Gastrocnemius medialis (tissue), 4 donors: ENCODE measurements at regions not wholly inside any gene's neighbourhood (a gene's known extent, or its start where the extent isn't known, plus 50 kb on each side); places are given as distances from the start of the nearest gene placed in this dataset.

Experiments used
- ATAC-seq, 2 donors: fragments of 150-250 bp; one replicate each; pipeline ENCODE4 v1.9.1; 2016
- DNase-seq, 2 donors: peaks; one replicate each; pipeline ENCODE4 v3.0.0-alpha.2; 2019
- H3K27ac ChIP-seq, 4 donors: fragments of 200-600 bp; sonication (generic); 1 replicate in 1 of 4; 2 replicates in 3 of 4; pipeline ENCODE4 v1.5.1; 2016 to 2018; ENCODE audit warnings: mild to moderate bottlenecking in 2 of 4, moderate library complexity in 1 of 4
- H3K27me3 ChIP-seq, 3 donors: fragments of 200-600 bp; sonication (generic) in 2 of 3; 1 replicate in 1 of 3; 2 replicates in 2 of 3; pipeline versions ENCODE4 v1.5.1 to v1.6.0; 2016 to 2019; ENCODE audit warnings: mild to moderate bottlenecking in 1 of 3, moderate library complexity in 1 of 3
- H3K36me3 ChIP-seq, 2 donors: fragments of 200-600 bp; sonication (generic) in 1 of 2; one replicate each; pipeline ENCODE4 v1.5.1; 2017 to 2018
- H3K4me1 ChIP-seq, 2 donors: fragments of 200-600 bp; sonication (generic) in 1 of 2; one replicate each; pipeline ENCODE4 v1.5.1; 2016 to 2017; ENCODE audit warnings: mild to moderate bottlenecking in 2 of 2
- H3K4me3 ChIP-seq, 4 donors: fragments of 200-600 bp; sonication (generic) in 3 of 4; 1 replicate in 1 of 4; 2 replicates in 3 of 4; pipeline ENCODE4 v1.5.1; 2016 to 2019; ENCODE audit warnings: mild to moderate bottlenecking in 2 of 4
- H3K9me3 ChIP-seq, 3 donors: fragments of 200-600 bp; sonication (generic) in 2 of 3; 1 replicate in 1 of 3; 2 replicates in 2 of 3; pipeline ENCODE4 v1.5.1; 2016 to 2019
- POLR2A ChIP-seq, 2 donors: fragments of 450-650 bp; IDR thresholded peaks; one replicate each; pipeline ENCODE4 v1.6.1; 2017; ENCODE audit warnings: antibody characterized with exemption in 2 of 2, mild to moderate bottlenecking in 2 of 2, moderate library complexity in 2 of 2
- in situ Hi-C, 4 donors: fragments of 200-750 bp; cut with MboI; loops; one replicate each; pipeline versions ENCODE4 v1.15.0 to v1.8.0; 2017; ENCODE audit warnings: low sequenced_read_pairs in 4 of 4
- intact Hi-C: fragments of 100-400 bp; cut with DNase I; formaldehyde crosslinking; loops from one replicate; pipeline ENCODE4 v1.15.1; 2023; ENCODE audit warnings: low total_unique reads
- TF ChIP-seq, protein P1 (sequence below), 5 experiments: fragments of 450-650 bp in 3 of 5; fragments of 200-600 bp in 2 of 5; sonication (generic) in 2 of 5; IDR thresholded peaks in 4 of 5; conservative IDR thresholded peaks in 1 of 5; 1 replicate in 4 of 5; 2 replicates in 1 of 5; pipeline ENCODE4 v1.5.1; 2016 to 2019; ENCODE audit warnings: antibody characterized with exemption in 5 of 5, mild to moderate bottlenecking in 3 of 5, moderate library complexity in 3 of 5

DNA sequence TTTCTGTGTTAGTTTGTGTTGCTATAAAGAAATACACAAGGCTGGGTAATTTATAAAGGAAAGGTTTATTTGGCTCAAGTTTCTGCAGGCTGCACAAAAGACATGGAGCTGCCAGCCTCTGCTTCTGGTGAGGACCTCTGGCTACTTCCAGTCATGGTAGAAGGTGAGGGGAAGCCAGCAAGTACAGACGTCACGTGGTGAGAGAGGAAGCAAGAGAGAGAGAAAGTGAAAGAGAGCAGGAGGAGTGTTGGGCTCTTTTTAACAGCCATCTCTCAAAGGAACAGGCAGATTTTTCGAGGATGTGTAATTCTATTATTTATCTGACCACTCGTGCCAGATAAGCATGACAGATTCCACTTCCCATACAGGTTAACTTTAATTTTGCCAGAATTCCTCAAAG, 1199.1 kb downstream of the ADGRL3 start:
- Histone ChIP-seq H3K36me3 (no peaks in the 10 kb centered on the region), H3K27ac (no peak overlapping the region), H3K4me3 (no peak overlapping the region), H3K4me1 (no peaks in the 10 kb centered on the region), H3K27me3 (no peaks in the 10 kb centered on the region), H3K9me3 (no peaks in the 10 kb centered on the region)
- in situ Hi-C loops = no loop called here
- DNase-seq (no peak), ATAC-seq (no peak)
- intact Hi-C loops = no loop called here
- no peak for TF ChIP-seq POLR2A (IDR thresholded peaks at IDR 0.05)
- TF ChIP-seq, protein P1, sequence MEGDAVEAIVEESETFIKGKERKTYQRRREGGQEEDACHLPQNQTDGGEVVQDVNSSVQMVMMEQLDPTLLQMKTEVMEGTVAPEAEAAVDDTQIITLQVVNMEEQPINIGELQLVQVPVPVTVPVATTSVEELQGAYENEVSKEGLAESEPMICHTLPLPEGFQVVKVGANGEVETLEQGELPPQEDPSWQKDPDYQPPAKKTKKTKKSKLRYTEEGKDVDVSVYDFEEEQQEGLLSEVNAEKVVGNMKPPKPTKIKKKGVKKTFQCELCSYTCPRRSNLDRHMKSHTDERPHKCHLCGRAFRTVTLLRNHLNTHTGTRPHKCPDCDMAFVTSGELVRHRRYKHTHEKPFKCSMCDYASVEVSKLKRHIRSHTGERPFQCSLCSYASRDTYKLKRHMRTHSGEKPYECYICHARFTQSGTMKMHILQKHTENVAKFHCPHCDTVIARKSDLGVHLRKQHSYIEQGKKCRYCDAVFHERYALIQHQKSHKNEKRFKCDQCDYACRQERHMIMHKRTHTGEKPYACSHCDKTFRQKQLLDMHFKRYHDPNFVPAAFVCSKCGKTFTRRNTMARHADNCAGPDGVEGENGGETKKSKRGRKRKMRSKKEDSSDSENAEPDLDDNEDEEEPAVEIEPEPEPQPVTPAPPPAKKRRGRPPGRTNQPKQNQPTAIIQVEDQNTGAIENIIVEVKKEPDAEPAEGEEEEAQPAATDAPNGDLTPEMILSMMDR (IDR thresholded peaks at IDR 0.05 in 4 of 5, conservative IDR thresholded peaks at IDR 0.05 in 1 of 5) = no peak

DNA sequence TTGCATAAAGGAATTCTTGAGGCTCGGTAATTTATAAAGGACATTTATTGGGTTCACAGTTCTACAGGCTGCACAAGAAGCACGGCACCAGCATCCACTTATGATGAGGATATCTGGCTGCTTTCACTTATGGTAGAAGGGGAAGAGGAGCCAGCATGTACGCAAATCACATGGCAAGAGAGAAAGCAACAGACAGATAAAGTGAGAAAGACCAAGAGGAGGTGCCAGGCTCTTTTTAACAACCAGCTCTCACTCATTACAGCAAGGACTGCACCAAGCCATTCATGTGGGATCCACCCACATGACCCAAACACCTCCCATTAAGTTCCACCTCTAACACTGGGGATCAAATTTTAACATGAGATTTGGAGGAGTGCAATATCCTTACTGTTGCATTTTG, 1198.2 kb downstream of the ADGRL3 start:
- ATAC-seq (no peak), DNase-seq (no peak)
- no peaks in the 10 kb centered on the region for H3K9me3 ChIP-seq
- TF ChIP-seq, protein P1 (IDR thresholded peaks at IDR 0.05 in 4 of 5, conservative IDR thresholded peaks at IDR 0.05 in 1 of 5) = no peak
- TF ChIP-seq POLR2A (IDR thresholded peaks at IDR 0.05) = no peak
- H3K4me1 ChIP-seq = no peaks in the 10 kb centered on the region
- H3K27me3 ChIP-seq = no peaks in the 10 kb centered on the region
- in situ Hi-C loops (no loop called here), intact Hi-C loops (no loop called here)
- no peak overlapping the region for H3K27ac ChIP-seq
- H3K36me3 ChIP-seq = no peaks in the 10 kb centered on the region
- H3K4me3 ChIP-seq = no peak overlapping the region

DNA sequence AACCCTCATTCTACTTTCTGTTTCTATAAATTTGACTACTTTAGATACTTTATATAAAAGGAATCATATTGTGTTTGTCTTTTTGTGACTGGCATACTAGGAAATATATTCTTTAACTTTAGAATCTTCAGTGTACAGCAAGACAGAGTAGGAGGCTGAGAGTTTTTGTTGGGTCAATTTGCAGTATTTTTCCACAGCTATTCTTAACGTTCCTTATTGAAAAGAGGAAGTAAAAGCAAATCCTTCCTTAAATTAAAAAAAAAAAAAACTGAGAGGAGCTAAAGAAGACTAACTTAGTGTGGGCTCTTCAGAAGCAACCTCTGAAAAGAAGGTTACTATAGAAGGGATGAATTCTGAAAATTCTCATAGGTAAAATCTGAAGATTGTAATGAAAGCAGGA, 1194.6 kb downstream of the ADGRL3 start:
- intact Hi-C loops = no loop called here
- DNase-seq (no peak), ATAC-seq (no peak)
- Histone ChIP-seq H3K27me3 (no peaks in the 10 kb centered on the region), H3K4me1 (no peaks in the 10 kb centered on the region), H3K36me3 (no peaks in the 10 kb centered on the region), H3K4me3 (no peak overlapping the region), H3K27ac (no peak overlapping the region), H3K9me3 (no peaks in the 10 kb centered on the region)
- TF ChIP-seq, protein P1 (IDR thresholded peaks at IDR 0.05 in 4 of 5, conservative IDR thresholded peaks at IDR 0.05 in 1 of 5) = no peak
- TF ChIP-seq POLR2A (IDR thresholded peaks at IDR 0.05) = no peak
- in situ Hi-C loops = no loop called here

DNA sequence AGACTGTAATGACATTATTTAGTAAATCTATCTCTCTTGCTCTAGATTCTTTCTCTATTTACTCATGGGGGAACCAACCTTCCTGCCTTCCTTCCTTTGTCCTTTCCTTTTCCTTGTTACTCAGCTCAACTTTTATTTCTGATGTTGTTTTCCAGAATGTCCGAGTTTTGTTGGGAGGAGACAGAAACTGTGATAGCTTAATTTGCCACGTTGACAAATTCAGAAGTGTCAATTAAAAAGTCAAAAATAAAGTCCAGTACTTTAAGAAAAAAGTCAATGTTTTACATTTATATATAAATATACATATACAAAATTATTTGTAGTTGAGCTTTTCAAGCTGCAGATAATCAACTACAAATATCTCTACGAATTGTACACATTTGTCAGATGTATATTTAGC, 1187.7 kb downstream of the ADGRL3 start:
- Histone ChIP-seq H3K27ac (no peak overlapping the region), H3K4me3 (no peak overlapping the region), H3K27me3 (no peaks in the 10 kb centered on the region), H3K36me3 (no peaks in the 10 kb centered on the region), H3K9me3 (no peaks in the 10 kb centered on the region), H3K4me1 (no peaks in the 10 kb centered on the region)
- intact Hi-C loops = no loop called here
- in situ Hi-C loops = no loop called here
- TF ChIP-seq POLR2A (IDR thresholded peaks at IDR 0.05) = no peak
- TF ChIP-seq, protein P1 (IDR thresholded peaks at IDR 0.05 in 4 of 5, conservative IDR thresholded peaks at IDR 0.05 in 1 of 5) = no peak
- ATAC-seq (no peak), DNase-seq (no peak)

DNA sequence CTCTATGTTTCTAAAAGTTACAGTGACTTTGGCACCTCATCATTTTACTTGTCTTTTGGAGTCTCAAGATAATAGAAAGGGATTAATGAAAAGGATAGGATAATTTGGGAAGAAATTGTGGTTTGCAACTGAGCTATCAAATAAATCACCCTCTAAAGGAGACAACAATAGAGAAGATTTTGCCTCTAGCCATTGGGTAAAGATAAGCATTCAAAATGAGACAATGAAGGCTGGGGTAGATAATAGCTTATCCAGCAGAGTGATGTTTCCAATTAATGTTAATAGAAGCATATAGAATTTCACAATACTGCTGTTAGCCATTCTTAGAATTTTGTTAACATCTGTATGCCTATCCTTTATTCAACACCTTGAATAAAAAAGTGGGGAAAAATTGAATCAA, 1177.6 kb downstream of the ADGRL3 start:
- H3K9me3 ChIP-seq = no peaks in the 10 kb centered on the region
- no peak overlapping the region for H3K27ac ChIP-seq
- no peaks in the 10 kb centered on the region for H3K4me1 ChIP-seq
- in situ Hi-C loops (no loop called here), intact Hi-C loops (no loop called here)
- H3K27me3 ChIP-seq = no peaks in the 10 kb centered on the region
- ATAC-seq (no peak), DNase-seq (no peak)
- H3K4me3 ChIP-seq = no peak overlapping the region
- TF ChIP-seq, protein P1 (IDR thresholded peaks at IDR 0.05 in 4 of 5, conservative IDR thresholded peaks at IDR 0.05 in 1 of 5) = no peak
- no peak for TF ChIP-seq POLR2A (IDR thresholded peaks at IDR 0.05)
- no peaks in the 10 kb centered on the region for H3K36me3 ChIP-seq
